ENCODE measurements at regions not wholly inside any gene's neighbourhood (a gene's known extent, or its start where the extent isn't known, plus 50 kb on each side); places are given as distances from the start of the nearest gene placed in this dataset.

DNA sequence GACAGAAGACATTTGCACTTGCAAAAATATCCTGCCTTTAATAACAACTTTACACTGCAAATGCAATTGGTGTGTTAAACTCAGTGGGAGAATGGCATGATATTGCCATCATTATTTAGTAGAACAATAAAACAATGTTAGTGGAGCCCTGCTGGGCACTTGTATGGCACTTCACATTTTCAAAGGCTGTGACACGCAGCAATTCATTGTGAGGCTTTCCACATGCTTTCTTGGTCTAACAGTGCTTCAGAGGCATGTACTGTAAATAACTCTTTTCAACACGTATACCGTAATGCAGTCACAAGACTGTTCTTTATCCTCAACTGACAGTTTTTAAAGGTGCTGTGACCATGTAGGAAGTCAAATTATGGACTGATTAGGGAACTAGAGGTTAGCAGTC, 155.5 kb upstream of the EPB41L4A start:
- TF ChIP-seq, protein P1, sequence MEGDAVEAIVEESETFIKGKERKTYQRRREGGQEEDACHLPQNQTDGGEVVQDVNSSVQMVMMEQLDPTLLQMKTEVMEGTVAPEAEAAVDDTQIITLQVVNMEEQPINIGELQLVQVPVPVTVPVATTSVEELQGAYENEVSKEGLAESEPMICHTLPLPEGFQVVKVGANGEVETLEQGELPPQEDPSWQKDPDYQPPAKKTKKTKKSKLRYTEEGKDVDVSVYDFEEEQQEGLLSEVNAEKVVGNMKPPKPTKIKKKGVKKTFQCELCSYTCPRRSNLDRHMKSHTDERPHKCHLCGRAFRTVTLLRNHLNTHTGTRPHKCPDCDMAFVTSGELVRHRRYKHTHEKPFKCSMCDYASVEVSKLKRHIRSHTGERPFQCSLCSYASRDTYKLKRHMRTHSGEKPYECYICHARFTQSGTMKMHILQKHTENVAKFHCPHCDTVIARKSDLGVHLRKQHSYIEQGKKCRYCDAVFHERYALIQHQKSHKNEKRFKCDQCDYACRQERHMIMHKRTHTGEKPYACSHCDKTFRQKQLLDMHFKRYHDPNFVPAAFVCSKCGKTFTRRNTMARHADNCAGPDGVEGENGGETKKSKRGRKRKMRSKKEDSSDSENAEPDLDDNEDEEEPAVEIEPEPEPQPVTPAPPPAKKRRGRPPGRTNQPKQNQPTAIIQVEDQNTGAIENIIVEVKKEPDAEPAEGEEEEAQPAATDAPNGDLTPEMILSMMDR (IDR thresholded peaks at IDR 0.05; ENCODE audit: control insufficient read depth, extremely low read depth, insufficient read depth) = no peak
- no peak overlapping the region for H3K4me3 ChIP-seq (ENCODE audit: low read depth, low read length)
- no peak for DNase-seq (ENCODE audit: low read depth)

DNA sequence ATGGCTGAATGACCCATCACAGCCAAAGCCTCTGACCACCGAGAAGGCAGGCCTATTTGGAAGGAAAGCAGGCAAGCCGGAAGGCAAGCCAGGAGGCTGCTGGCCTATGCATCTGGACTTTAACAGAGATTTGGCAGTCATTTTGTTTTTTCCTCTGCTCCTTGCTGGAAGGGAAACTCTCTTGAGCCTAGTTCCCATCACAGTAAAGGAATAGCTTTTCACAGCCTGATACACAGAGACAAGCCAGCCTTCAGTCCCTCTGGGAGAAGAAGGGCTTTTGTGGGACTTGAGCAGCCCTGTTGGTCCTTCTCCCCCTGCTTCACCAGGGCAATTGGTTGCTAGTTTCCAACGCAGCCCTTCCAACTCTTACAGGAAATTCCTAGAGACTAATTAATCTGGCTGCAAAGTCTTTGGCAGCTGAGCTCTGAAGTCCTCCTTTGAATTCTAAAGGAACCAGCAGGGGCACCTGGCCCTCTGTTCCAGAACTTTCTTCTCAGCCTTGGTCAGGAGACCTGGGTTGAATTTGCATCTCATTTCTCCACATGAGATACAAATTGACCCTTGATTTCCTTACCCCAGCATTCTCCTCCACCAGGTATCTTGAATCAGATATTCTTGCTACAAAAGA, 157.3 kb upstream of the EPB41L4A start:
- no peak for DNase-seq (ENCODE audit: low read depth)
- no peak overlapping the region for H3K4me3 ChIP-seq (ENCODE audit: low read depth, low read length)
- TF ChIP-seq, protein P1 (IDR thresholded peaks at IDR 0.05; ENCODE audit: control insufficient read depth, extremely low read depth, insufficient read depth) = no peak

DNA sequence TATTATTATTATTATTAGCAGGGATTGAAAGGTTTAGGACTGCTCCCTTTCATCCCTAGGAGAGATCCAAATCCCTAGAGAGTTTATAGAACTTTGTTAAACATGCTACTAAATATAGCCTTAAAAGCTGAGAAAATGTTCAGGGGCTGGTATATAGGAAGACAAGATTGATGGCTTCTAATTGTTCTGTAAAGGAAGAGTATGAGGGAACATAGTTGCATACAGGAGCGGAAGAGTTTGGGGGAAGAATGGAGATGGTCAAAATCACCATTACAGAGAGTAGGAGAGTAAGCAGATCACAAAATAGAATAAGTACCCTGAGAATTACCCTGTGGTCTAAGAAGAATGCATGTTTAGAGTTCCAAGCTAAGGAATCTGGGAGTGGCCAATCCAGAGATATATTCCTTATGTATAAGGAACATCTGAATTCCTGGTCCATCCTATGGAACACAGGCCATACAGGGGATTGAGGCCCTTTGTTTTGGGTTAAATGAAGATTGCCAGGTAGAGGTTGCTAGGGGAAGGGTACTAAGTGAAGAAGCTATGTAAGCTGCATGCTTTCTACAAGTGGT, 158.0 kb upstream of the APC start:
- no peak for DNase-seq (ENCODE audit: low read depth)
- TF ChIP-seq, protein P1 (IDR thresholded peaks at IDR 0.05; ENCODE audit: control insufficient read depth, extremely low read depth, insufficient read depth) = no peak
- no peak overlapping the region for H3K4me3 ChIP-seq (ENCODE audit: low read depth, low read length)

DNA sequence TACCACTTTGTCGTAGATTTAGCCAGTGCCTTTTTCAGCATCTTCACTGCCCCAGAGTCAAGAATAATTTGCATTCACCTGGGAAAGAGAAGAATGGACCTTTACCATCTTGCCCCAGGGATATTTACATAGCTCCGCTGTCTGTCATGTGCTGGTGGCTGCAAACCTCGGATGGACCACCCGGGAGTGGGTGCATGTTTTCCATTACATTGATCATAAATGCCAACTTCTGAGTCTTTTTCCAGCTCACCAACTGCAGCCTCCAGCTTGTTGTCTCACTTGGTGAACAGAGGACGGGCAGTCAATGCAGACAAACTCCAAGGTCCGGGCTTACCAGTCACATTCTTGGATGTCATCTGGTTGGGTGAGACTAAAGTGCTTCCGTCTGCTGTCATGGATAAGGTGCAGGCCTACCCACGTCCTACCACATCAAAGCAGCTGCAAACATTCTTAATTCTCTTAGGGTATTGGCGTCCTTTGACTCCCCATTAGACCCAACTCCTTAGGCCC, 155.8 kb upstream of the APC start:
- no peak for DNase-seq (ENCODE audit: low read depth)
- H3K4me3 ChIP-seq (ENCODE audit: low read depth, low read length) = no peak overlapping the region
- TF ChIP-seq, protein P1 (IDR thresholded peaks at IDR 0.05; ENCODE audit: control insufficient read depth, extremely low read depth, insufficient read depth) = no peak

DNA sequence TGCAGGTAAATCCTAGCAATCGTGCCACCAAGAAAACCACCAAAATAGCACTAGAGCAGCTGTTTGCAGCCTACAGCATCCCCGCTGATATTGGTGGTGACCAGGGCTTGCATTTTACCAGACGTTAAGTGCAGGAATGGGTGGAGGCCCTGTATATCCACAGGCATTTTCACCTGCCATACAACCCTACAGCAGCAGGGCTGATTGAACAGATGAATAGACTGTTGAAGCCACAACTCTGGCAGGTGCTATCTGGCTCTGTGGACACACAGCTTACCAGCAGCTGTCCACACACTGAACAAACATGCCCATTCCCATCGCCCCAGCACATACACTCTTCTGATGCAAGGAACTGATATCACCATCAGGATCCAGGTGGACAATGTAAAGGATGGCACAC, 154.5 kb upstream of the APC start:
- no peak overlapping the region for H3K4me3 ChIP-seq (ENCODE audit: low read depth, low read length)
- DNase-seq (ENCODE audit: low read depth) = no peak

DNA sequence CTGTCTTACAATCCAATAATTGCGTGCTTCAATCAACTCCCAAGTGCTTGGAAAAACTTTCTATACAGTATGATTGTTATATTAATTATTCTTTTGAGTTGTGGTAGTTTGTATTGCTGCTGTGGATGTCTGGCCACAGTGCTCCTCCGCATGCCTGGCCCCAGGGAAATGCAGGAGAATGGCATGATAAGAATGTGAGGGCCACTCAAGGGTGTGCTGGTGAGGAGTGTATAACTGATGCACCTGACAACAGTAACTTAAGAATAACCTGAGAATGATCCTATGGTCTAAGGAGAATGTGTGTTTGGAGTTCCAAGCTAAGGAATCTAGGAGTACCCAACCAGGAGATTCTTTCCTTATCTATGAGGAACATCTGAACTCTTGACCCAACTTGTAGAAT, 152.9 kb upstream of the APC start:
- H3K4me3 ChIP-seq (ENCODE audit: low read depth, low read length) = no peak overlapping the region
- TF ChIP-seq, protein P1 (IDR thresholded peaks at IDR 0.05; ENCODE audit: control insufficient read depth, extremely low read depth, insufficient read depth) = no peak
- no peak for DNase-seq (ENCODE audit: low read depth)

More for the DNA sequence above, 154.5 kb upstream of the APC start:
- TF ChIP-seq, protein P1 (IDR thresholded peaks at IDR 0.05; ENCODE audit: control insufficient read depth, extremely low read depth, insufficient read depth) = no peak

Data from LNCaP clone FGC (cell line).